ENCODE measurements at regions not wholly inside any gene's neighbourhood (a gene's known extent, or its start where the extent isn't known, plus 50 kb on each side); places are given as distances from the start of the nearest gene placed in this dataset.

DNA sequence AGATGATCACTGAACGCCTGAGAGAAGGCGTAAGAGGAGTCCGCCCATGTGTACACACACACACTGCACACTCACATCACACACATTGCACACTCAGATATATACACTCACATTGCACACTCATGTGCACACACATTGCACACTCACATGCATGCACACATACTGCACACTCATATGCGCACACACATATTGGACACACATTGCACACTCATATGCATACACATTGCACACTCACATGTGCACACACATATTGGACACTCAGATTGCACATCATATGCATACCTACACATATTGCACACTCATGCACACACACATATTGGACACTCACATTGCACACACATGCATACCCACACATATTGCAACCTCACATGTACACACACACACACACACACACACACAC lies 163.2 kb downstream of the WSCD1 start:
- DNase-seq (ENCODE audit: low read depth): no peak
- no peak overlapping the region for H3K4me3 ChIP-seq (ENCODE audit: low read depth, low read length)
- TF ChIP-seq CTCF (IDR thresholded peaks at IDR 0.05; ENCODE audit: control insufficient read depth, extremely low read depth, insufficient read depth): no peak

DNA sequence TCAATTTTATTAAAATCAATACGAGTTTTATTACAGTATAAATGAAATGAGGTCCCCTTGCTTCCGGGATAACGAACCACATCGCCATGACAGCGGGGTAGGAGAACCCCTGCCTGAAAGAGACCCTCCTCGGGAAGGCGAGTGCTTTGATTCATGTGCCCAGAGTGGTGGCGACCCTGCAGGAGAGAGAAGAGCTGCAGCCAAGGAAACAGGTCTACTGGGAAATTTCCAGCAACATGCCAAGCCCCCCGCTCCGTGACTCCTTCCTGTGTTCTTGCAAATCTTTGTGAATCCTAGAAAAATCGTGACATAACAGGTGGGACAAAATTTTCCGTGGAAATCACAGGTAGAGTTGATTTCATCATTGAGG lies 162.5 kb downstream of the WSCD1 start:
- H3K4me3 ChIP-seq (ENCODE audit: low read depth, low read length): no peak overlapping the region
- TF ChIP-seq CTCF (IDR thresholded peaks at IDR 0.05; ENCODE audit: control insufficient read depth, extremely low read depth, insufficient read depth): no peak
- no peak for DNase-seq (ENCODE audit: low read depth)

- TF ChIP-seq CTCF (IDR thresholded peaks at IDR 0.05; ENCODE audit: control insufficient read depth, extremely low read depth, insufficient read depth): no peak
- no peak for DNase-seq (ENCODE audit: low read depth)
- H3K4me3 ChIP-seq (ENCODE audit: low read depth, low read length): no peak overlapping the region
Observed at GRCh38 chr17:6231886-6232731, 161.9 kb downstream of the WSCD1 start.

DNA sequence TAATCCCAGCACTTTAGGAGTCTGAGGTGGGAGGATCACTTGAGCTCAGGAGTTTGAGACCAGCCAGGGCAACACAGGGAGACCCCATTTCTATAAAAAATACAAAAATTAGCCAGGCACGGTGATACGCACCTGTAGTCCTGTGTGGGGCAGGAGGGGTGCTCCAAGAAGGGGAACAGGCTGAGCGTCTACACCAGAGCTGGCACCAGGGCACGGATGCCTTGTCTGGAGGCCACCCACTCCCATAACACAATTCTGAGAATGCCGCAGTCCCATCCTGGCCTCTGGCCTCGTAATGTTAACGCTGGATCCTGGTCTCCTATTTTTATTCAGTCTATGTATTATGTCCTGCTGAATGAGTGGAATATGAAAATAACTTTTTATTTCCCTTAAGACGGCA lies 161.3 kb downstream of the WSCD1 start:
- no peak overlapping the region for H3K4me3 ChIP-seq (ENCODE audit: low read depth, low read length)
- TF ChIP-seq CTCF (IDR thresholded peaks at IDR 0.05; ENCODE audit: control insufficient read depth, extremely low read depth, insufficient read depth): no peak

DNA sequence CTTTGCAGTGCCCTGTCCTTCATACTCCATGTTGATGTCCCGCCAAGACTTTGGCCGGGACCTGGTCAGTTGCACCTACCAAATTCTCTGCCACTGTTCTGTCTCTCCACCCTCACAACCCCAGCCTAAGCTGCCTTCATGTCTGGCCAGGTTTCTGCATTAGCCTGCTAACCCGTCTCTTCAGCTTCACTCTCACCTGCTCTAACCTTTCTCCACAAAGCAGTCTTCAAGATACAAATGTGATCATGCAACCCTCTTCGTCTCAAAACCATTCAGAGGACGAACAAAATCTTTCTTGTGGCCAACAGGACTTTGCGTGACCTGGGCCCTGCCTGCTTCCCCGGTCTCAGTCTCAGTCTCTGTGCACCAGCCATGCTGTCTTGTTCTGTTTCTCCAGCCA lies 148.2 kb downstream of the WSCD1 start:
- no peak for DNase-seq (ENCODE audit: low read depth)
- no peak for TF ChIP-seq CTCF (IDR thresholded peaks at IDR 0.05; ENCODE audit: control insufficient read depth, extremely low read depth, insufficient read depth)
- H3K4me3 ChIP-seq (ENCODE audit: low read depth, low read length): no peak overlapping the region

More for the DNA sequence above, 161.3 kb downstream of the WSCD1 start:
- DNase-seq (ENCODE audit: low read depth): no peak

DNA sequence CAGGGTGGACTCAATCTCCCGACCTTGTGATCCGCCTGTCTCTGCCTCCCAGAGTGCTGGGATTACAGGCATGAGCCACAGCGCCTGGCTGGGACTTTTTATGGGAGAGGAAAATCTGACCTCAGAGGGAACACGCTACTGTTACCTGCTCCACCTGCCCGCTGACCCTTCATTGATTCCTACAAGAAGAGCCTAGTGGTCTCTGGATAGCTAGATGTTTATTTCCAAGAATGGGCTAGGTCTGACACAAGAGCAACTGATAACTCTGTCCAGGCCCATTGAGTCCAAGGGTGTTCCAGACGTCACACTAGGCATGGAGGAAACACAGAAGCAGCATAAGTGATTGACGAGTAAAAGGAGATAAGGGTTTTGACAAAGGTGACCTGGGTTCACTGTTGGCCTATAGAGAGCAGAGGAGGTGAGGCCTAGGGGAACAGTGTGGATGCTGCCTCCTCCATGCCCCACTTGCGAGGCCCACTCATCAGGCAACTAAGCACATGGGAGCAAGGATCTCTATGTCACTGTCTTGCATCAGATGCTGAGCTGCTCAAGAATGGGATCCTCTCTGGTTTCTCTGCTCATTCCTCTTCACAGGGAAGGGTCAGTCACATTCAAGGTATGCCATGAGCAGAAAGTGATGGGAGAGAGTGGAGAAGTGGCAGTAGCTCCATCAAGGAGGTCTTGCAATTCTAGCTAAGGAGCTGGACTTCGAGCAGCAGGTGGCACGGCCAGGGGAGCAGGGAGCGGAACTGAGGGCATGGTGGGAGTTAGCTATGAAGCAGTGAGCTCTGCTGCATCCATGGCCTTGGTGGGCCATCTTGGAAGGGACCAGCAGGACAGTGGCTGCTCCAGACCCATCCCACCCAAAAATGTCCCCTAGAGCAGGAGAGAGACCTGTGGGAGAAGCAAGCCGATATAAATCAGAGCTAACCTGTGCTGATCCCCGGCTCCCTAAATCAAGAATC lies 145.2 kb downstream of the WSCD1 start:
- no peak for DNase-seq (ENCODE audit: low read depth)
- no peak overlapping the region for H3K4me3 ChIP-seq (ENCODE audit: low read depth, low read length)
- no peak for TF ChIP-seq CTCF (IDR thresholded peaks at IDR 0.05; ENCODE audit: control insufficient read depth, extremely low read depth, insufficient read depth)

Measured in LNCaP clone FGC (cell line).